HCT116 (cell line): ENCODE measurements at regions not wholly inside any gene's neighbourhood (a gene's known extent, or its start where the extent isn't known, plus 50 kb on each side); places are given as distances from the start of the nearest gene placed in this dataset.

ENCODE experiments used
- ATAC-seq: fragments of 200-7000 bp; cut with Tn5 transposase; 2 replicates; pipeline ENCODE4 v1.9.1; 2020; ENCODE audit warnings: mild to moderate bottlenecking, moderate library complexity
- BruUV-seq: library from RNA; stranded (reverse); fragments of 400-500 nt; replicated peaks from 2 replicates; lab custom pipeline; 2021; lab: Mats Ljungman, UMichigan
- CTCF ChIA-PET: fragments of 300-600 bp; sonication (Branson Sonifier 250); formaldehyde crosslinking; loops from one replicate; lab custom pipeline; 2021; ENCODE audit warnings: antibody characterized with exemption; lab: Charles Lee
- POLR2A ChIA-PET: fragments of 300-600, 350-600 bp; sonication (Branson Sonifier 250); formaldehyde crosslinking; loops from one replicate; lab custom pipeline; 2021; ENCODE audit warnings: antibody characterized with exemption; lab: Charles Lee
- RAD21 ChIA-PET, 2 experiments: fragments of 300-600 bp; sonication (Branson Sonifier 250); formaldehyde crosslinking; loops; one replicate each; lab custom pipeline; 2023; ENCODE audit warnings: low total read pairs in 2 of 2; ENCODE audit not compliant: uncharacterized antibody in 2 of 2, unreplicated experiment in 2 of 2, low non-redundant PET in 1 of 2; lab: Charles Lee
- DNase-seq: peaks from one replicate; pipeline ENCODE4 v3.0.0-alpha.2; 2010; ENCODE audit warnings: low read depth, low spot score
- H2AFZ ChIP-seq: fragments of 200-600 bp; shearing (Covaris generic), sonication (generic); 2 replicates; pipeline ENCODE4 v1.6.1; 2017; ENCODE audit warnings: low read depth, mixed run types, mixed read lengths, antibody characterized with exemption, low read length; ENCODE audit not compliant: poor library complexity, severe bottlenecking
- H3K27ac ChIP-seq: 2 replicates; pipeline ENCODE4 v1.5.1; 2012; ENCODE audit warnings: low read depth, low read length
- H3K27me3 ChIP-seq: fragments of 200-600 bp; sonication (generic); 2 replicates; pipeline ENCODE4 v1.6.1; 2016; ENCODE audit warnings: mixed run types, low read length, mixed read lengths; ENCODE audit not compliant: insufficient read depth
- H3K36me3 ChIP-seq, 2 experiments: fragments of 200-500 bp in 1 of 2; fragments of 200-600 bp in 1 of 2; sonication (Bioruptor generic) in 1 of 2; sonication (generic) in 1 of 2; 2 replicates each; pipeline versions ENCODE4 v1.5.1 to v1.6.1; 2014 to 2016; ENCODE audit warnings: low read length in 2 of 2, inconsistent platforms in 1 of 2, mixed read lengths in 1 of 2, mixed run types in 1 of 2; ENCODE audit not compliant: insufficient read depth in 2 of 2, control insufficient read depth in 1 of 2
- H3K4me1 ChIP-seq, 2 experiments: fragments of 200-600 bp in 1 of 2; sonication (generic) in 1 of 2; 2 replicates each; pipeline versions ENCODE4 v1.5.1 to v1.6.1; 2012 to 2017; ENCODE audit warnings: low read length in 2 of 2, inconsistent platforms in 1 of 2, mild to moderate bottlenecking in 1 of 2, mixed read lengths in 1 of 2, mixed run types in 1 of 2, moderate library complexity in 1 of 2; ENCODE audit not compliant: insufficient read depth in 2 of 2, control insufficient read depth in 1 of 2
- H3K4me2 ChIP-seq: fragments of 200-600 bp; sonication (generic); 2 replicates; pipeline ENCODE4 v1.6.1; 2017; ENCODE audit warnings: mixed run types, low read length, mixed read lengths
- H3K4me3 ChIP-seq, 2 experiments: fragments of 200-600 bp in 1 of 2; sonication (generic) in 1 of 2; replicated peaks in 1 of 2; 2 replicates each; pipeline ENCODE4 v1.5.1; 2011 to 2016; ENCODE audit warnings: low read length in 2 of 2, control low read depth in 1 of 2, low read depth in 1 of 2, mild to moderate bottlenecking in 1 of 2, mixed read lengths in 1 of 2, mixed run types in 1 of 2
- H3K79me2 ChIP-seq: fragments of 200-600 bp; sonication (generic); 2 replicates; pipeline ENCODE4 v1.6.1; 2017; ENCODE audit warnings: mild to moderate bottlenecking, mixed run types, low read length, moderate library complexity, mixed read lengths; ENCODE audit not compliant: insufficient read depth
- H3K9ac ChIP-seq: fragments of 200-600 bp; sonication (generic); 2 replicates; pipeline ENCODE4 v1.6.1; 2016; ENCODE audit warnings: low read length, mixed read lengths
- H3K9me2 ChIP-seq: fragments of 200-600 bp; sonication (generic), shearing (Covaris generic); 2 replicates; pipeline ENCODE4 v1.6.1; 2017; ENCODE audit warnings: mixed run types, mild to moderate bottlenecking, moderate library complexity; ENCODE audit not compliant: insufficient read depth
- H3K9me3 ChIP-seq, 2 experiments: fragments of 200-500 bp in 1 of 2; fragments of 200-600 bp in 1 of 2; sonication (Bioruptor generic) in 1 of 2; sonication (generic) in 1 of 2; 2 replicates each; pipeline ENCODE4 v1.6.1; 2014 to 2017; ENCODE audit warnings: low read length in 2 of 2, mixed read lengths in 2 of 2, inconsistent platforms in 1 of 2, low read depth in 1 of 2, mild to moderate bottlenecking in 1 of 2, mixed run types in 1 of 2, moderate library complexity in 1 of 2; ENCODE audit not compliant: control insufficient read depth in 1 of 2, insufficient read depth in 1 of 2
- H4K20me1 ChIP-seq: fragments of 200-600 bp; sonication (generic), shearing (Covaris generic); 2 replicates; pipeline ENCODE4 v1.6.1; 2017; ENCODE audit warnings: mixed run types, mild to moderate bottlenecking, moderate library complexity; ENCODE audit not compliant: insufficient read depth
- EGR1 ChIP-seq: IDR thresholded peaks from 2 replicates; pipeline ENCODE4 v1.6.1; 2012; ENCODE audit warnings: low read depth
- ELF1 ChIP-seq: IDR thresholded peaks from 2 replicates; pipeline ENCODE4 v1.6.1; 2012; ENCODE audit warnings: low read depth, borderline replicate concordance
- EZH2 ChIP-seq: fragments of 200-600 bp; sonication (generic); IDR thresholded peaks from 2 replicates; pipeline ENCODE4 v1.6.1; 2017; ENCODE audit warnings: antibody characterized with exemption, mixed run types
- FOSL1 ChIP-seq: IDR thresholded peaks from 2 replicates; pipeline ENCODE4 v1.6.1; 2012; ENCODE audit warnings: low read depth
- JUND ChIP-seq: IDR thresholded peaks from 2 replicates; pipeline ENCODE4 v1.6.1; 2012
- RAD21 ChIP-seq: IDR thresholded peaks from 2 replicates; pipeline ENCODE4 v1.6.1; 2012; ENCODE audit warnings: low read depth, mild to moderate bottlenecking
- SP1 ChIP-seq: IDR thresholded peaks from 2 replicates; pipeline ENCODE4 v1.6.1; 2012; ENCODE audit warnings: low read depth
- SRF ChIP-seq: IDR thresholded peaks from 2 replicates; pipeline ENCODE4 v1.6.1; 2012; ENCODE audit warnings: low read depth
- YY1 ChIP-seq: IDR thresholded peaks from 2 replicates; pipeline ENCODE4 v1.6.1; 2011; ENCODE audit warnings: low read length, low read depth, moderate library complexity, mild to moderate bottlenecking; ENCODE audit not compliant: insufficient replicate concordance; ENCODE audit errors: extremely low read depth
- intact Hi-C: fragments of 100-400 bp; cut with micrococcal nuclease; formaldehyde crosslinking; loops from 2 replicates; pipeline ENCODE4 v1.10.0; 2022
- TF ChIP-seq, protein P1 (sequence below): IDR thresholded peaks from 2 replicates; pipeline ENCODE4 v1.6.1; 2012; ENCODE audit warnings: low read depth
- TF ChIP-seq, protein P2 (sequence below): IDR thresholded peaks from 2 replicates; pipeline ENCODE4 v1.6.1; 2011; ENCODE audit warnings: mild to moderate bottlenecking, low read length, moderate library complexity; ENCODE audit not compliant: insufficient replicate concordance; ENCODE audit errors: extremely low read depth

DNA sequence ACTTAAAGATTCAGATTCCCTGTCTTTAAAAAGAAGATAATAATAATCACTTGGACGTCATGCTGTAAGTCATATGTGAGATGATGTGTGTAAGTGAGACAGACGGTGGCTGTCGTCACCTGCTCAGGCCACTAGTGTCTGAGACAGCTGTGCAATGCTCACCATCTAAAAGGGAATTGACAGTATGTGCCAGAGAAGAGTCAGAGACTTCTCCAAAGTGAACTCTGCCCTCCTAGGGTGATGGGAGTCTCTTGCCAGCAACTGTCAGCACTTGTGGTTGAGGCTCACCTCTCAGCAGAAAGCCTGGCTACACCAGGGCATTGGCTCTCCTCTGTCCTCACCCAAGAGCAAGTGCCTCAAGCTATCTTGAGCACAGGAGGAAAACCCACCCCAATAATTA lies 131.6 kb upstream of the DNAJC10 start:
- intact Hi-C loops: no loop called here
- ChIA-PET POLR2A (no interaction called here), CTCF (no interaction called here), RAD21 (no interaction called here)
- TF ChIP-seq EGR1: no peak
- no peak for TF ChIP-seq SP1
- TF ChIP-seq FOSL1: no peak
- TF ChIP-seq, protein P1, sequence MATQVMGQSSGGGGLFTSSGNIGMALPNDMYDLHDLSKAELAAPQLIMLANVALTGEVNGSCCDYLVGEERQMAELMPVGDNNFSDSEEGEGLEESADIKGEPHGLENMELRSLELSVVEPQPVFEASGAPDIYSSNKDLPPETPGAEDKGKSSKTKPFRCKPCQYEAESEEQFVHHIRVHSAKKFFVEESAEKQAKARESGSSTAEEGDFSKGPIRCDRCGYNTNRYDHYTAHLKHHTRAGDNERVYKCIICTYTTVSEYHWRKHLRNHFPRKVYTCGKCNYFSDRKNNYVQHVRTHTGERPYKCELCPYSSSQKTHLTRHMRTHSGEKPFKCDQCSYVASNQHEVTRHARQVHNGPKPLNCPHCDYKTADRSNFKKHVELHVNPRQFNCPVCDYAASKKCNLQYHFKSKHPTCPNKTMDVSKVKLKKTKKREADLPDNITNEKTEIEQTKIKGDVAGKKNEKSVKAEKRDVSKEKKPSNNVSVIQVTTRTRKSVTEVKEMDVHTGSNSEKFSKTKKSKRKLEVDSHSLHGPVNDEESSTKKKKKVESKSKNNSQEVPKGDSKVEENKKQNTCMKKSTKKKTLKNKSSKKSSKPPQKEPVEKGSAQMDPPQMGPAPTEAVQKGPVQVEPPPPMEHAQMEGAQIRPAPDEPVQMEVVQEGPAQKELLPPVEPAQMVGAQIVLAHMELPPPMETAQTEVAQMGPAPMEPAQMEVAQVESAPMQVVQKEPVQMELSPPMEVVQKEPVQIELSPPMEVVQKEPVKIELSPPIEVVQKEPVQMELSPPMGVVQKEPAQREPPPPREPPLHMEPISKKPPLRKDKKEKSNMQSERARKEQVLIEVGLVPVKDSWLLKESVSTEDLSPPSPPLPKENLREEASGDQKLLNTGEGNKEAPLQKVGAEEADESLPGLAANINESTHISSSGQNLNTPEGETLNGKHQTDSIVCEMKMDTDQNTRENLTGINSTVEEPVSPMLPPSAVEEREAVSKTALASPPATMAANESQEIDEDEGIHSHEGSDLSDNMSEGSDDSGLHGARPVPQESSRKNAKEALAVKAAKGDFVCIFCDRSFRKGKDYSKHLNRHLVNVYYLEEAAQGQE: no peak
- no peak for TF ChIP-seq RAD21
- no peak for TF ChIP-seq JUND
- TF ChIP-seq YY1: no peak
- Histone ChIP-seq H3K4me1 (no peaks in the 10 kb centered on the region), H3K79me2 (no peaks in the 10 kb centered on the region), H4K20me1 (no peaks in the 10 kb centered on the region), H3K27me3 (no peaks in the 10 kb centered on the region), H3K9ac (no peak overlapping the region), H3K9me2 (no peaks in the 10 kb centered on the region), H3K36me3 (no peaks in the 10 kb centered on the region), H2AFZ (no peak overlapping the region), H3K4me2 (no peak overlapping the region), H3K27ac (no peak overlapping the region), H3K4me3 (no peak overlapping the region), H3K9me3 (no peaks in the 10 kb centered on the region)
- no TSS peak for BruUV-seq
- no peak for DNase-seq
- no peak for ATAC-seq

DNA sequence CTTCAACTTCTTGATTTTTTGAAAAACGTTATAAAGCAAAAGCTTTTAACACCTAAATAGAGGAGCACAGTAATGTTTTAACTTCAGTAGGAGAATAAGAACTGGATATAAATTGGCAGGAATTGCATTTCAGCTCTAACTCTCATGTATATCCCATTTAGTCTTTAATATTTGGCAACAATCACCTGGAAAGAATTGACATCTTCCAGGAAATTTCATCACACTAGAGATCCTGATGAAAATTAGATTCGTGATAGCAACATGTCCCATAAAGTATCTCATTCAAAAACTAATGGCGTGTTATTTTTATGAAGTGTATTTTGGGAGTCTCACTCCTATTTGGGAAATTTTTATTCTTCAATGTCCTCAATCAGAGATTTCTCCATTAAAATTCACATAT lies 131.1 kb upstream of the DNAJC10 start:
- Histone ChIP-seq H3K4me1 (no peaks in the 10 kb centered on the region), H3K27ac (no peak overlapping the region), H3K9me3 (no peaks in the 10 kb centered on the region), H3K4me3 (no peak overlapping the region), H3K79me2 (no peaks in the 10 kb centered on the region), H3K27me3 (no peaks in the 10 kb centered on the region), H2AFZ (no peak overlapping the region), H4K20me1 (no peaks in the 10 kb centered on the region), H3K4me2 (no peak overlapping the region), H3K9ac (no peak overlapping the region), H3K9me2 (no peaks in the 10 kb centered on the region), H3K36me3 (no peaks in the 10 kb centered on the region)
- CTCF ChIA-PET: no interaction called here
- RAD21 ChIA-PET: no interaction called here
- intact Hi-C loops: no loop called here
- no peak for TF ChIP-seq FOSL1
- TF ChIP-seq, protein P2, sequence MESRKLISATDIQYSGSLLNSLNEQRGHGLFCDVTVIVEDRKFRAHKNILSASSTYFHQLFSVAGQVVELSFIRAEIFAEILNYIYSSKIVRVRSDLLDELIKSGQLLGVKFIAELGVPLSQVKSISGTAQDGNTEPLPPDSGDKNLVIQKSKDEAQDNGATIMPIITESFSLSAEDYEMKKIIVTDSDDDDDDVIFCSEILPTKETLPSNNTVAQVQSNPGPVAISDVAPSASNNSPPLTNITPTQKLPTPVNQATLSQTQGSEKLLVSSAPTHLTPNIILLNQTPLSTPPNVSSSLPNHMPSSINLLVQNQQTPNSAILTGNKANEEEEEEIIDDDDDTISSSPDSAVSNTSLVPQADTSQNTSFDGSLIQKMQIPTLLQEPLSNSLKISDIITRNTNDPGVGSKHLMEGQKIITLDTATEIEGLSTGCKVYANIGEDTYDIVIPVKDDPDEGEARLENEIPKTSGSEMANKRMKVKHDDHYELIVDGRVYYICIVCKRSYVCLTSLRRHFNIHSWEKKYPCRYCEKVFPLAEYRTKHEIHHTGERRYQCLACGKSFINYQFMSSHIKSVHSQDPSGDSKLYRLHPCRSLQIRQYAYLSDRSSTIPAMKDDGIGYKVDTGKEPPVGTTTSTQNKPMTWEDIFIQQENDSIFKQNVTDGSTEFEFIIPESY: no peak
- TF ChIP-seq, protein P1: no peak
- TF ChIP-seq YY1: no peak
- no peak for TF ChIP-seq EZH2
- no peak for TF ChIP-seq SRF
- no peak for TF ChIP-seq JUND
- TF ChIP-seq RAD21: no peak
- TF ChIP-seq ELF1: no peak
- no peak for ATAC-seq
- POLR2A ChIA-PET: no interaction called here
- no peak for DNase-seq
- BruUV-seq: no TSS peak
